ENCODE measurements at regions not wholly inside any gene's neighbourhood (a gene's known extent, or its start where the extent isn't known, plus 50 kb on each side); places are given as distances from the start of the nearest gene placed in this dataset.

DNA sequence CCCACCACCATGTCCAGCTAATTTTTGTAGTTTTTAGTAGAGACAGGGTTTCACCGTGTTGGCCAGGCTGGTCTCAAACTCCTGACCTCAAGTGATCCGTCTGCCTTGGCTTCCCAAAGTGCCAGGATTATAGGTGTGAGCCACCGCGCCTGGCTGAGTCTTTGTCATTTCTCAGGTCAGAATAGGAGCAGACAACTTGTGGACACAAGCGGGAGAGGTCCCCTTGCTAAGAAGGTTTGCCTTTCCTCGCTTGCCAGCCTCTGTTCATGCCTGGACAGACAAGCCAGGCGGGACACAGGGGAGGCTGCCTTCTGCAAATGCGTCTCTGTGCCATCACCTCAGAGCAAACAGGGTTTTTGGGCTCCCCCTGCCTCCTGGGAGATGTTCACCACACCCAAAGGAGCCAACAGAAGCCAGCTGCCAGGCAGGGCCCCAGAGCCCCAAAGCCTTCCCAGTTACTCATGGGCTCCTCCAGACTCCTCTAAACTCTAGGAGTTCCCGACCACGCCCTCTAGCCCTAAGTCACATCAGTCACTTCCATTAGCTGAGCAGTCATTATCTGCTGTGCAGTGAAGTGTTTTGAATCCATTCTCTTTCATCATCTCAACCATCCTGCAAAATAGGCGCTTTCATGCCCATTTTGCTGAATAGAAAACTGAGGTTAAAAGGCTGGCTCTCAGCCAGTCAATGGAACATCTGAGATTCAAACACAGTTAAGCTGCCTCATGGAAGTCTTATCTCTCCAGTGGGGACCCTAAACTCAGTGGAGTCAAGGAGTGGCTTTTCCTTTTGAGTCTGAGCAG lies 245.0 kb downstream of the UACA start:
- TF ChIP-seq SIN3A (IDR thresholded peaks at IDR 0.05; ENCODE audit: borderline replicate concordance in 2 of 2, control insufficient read depth in 1 of 2, low read depth in 2 of 2, low read length in 2 of 2) (no peak), BHLHE40 (IDR thresholded peaks at IDR 0.05; ENCODE audit: low read length) (no peak), ZNF668 (CRISPR knock-in tag; IDR thresholded peaks at IDR 0.05) (no peak), SP1 (CRISPR knock-in tag; IDR thresholded peaks at IDR 0.05) (no peak), HMG20B (CRISPR knock-in tag; IDR thresholded peaks at IDR 0.05) (no peak), TOE1 (IDR thresholded peaks at IDR 0.05; ENCODE audit: borderline replicate concordance) (no peak), TOE1 (CRISPR knock-in tag; IDR thresholded peaks at IDR 0.05; ENCODE audit: borderline replicate concordance, low read depth) (no peak), EWSR1 (IDR thresholded peaks at IDR 0.05; ENCODE audit: borderline replicate concordance, low read depth, partially characterized antibody) (no peak), EP300 (IDR thresholded peaks at IDR 0.05; ENCODE audit: low read length) (no peak), TAF9B (IDR thresholded peaks at IDR 0.05; ENCODE audit: partially characterized antibody) (no peak)
- TF ChIP-seq, protein P1, sequence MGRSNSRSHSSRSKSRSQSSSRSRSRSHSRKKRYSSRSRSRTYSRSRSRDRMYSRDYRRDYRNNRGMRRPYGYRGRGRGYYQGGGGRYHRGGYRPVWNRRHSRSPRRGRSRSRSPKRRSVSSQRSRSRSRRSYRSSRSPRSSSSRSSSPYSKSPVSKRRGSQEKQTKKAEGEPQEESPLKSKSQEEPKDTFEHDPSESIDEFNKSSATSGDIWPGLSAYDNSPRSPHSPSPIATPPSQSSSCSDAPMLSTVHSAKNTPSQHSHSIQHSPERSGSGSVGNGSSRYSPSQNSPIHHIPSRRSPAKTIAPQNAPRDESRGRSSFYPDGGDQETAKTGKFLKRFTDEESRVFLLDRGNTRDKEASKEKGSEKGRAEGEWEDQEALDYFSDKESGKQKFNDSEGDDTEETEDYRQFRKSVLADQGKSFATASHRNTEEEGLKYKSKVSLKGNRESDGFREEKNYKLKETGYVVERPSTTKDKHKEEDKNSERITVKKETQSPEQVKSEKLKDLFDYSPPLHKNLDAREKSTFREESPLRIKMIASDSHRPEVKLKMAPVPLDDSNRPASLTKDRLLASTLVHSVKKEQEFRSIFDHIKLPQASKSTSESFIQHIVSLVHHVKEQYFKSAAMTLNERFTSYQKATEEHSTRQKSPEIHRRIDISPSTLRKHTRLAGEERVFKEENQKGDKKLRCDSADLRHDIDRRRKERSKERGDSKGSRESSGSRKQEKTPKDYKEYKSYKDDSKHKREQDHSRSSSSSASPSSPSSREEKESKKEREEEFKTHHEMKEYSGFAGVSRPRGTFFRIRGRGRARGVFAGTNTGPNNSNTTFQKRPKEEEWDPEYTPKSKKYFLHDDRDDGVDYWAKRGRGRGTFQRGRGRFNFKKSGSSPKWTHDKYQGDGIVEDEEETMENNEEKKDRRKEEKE (IDR thresholded peaks at IDR 0.05; ENCODE audit: borderline replicate concordance in 1 of 2, control insufficient read depth in 1 of 2, low read depth in 2 of 2, low read length in 1 of 2) = no peak
- TF ChIP-seq, protein P2, sequence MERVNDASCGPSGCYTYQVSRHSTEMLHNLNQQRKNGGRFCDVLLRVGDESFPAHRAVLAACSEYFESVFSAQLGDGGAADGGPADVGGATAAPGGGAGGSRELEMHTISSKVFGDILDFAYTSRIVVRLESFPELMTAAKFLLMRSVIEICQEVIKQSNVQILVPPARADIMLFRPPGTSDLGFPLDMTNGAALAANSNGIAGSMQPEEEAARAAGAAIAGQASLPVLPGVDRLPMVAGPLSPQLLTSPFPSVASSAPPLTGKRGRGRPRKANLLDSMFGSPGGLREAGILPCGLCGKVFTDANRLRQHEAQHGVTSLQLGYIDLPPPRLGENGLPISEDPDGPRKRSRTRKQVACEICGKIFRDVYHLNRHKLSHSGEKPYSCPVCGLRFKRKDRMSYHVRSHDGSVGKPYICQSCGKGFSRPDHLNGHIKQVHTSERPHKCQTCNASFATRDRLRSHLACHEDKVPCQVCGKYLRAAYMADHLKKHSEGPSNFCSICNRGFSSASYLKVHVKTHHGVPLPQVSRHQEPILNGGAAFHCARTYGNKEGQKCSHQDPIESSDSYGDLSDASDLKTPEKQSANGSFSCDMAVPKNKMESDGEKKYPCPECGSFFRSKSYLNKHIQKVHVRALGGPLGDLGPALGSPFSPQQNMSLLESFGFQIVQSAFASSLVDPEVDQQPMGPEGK (CRISPR knock-in tag; IDR thresholded peaks at IDR 0.05; ENCODE audit: borderline replicate concordance) = no peak
- TF ChIP-seq, protein P3, sequence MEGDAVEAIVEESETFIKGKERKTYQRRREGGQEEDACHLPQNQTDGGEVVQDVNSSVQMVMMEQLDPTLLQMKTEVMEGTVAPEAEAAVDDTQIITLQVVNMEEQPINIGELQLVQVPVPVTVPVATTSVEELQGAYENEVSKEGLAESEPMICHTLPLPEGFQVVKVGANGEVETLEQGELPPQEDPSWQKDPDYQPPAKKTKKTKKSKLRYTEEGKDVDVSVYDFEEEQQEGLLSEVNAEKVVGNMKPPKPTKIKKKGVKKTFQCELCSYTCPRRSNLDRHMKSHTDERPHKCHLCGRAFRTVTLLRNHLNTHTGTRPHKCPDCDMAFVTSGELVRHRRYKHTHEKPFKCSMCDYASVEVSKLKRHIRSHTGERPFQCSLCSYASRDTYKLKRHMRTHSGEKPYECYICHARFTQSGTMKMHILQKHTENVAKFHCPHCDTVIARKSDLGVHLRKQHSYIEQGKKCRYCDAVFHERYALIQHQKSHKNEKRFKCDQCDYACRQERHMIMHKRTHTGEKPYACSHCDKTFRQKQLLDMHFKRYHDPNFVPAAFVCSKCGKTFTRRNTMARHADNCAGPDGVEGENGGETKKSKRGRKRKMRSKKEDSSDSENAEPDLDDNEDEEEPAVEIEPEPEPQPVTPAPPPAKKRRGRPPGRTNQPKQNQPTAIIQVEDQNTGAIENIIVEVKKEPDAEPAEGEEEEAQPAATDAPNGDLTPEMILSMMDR (IDR thresholded peaks at IDR 0.05 in 2 of 3, conservative IDR thresholded peaks at IDR 0.05 in 1 of 3; ENCODE audit: insufficient read depth in 2 of 3, low read depth in 1 of 3, low read length in 3 of 3) = no peak
